HG03045 (cell line): ENCODE measurements at regions not wholly inside any gene's neighbourhood (a gene's known extent, or its start where the extent isn't known, plus 50 kb on each side); places are given as distances from the start of the nearest gene placed in this dataset.

ENCODE experiments used
- ATAC-seq: cut with Tn5 transposase; IDR thresholded peaks from one replicate; pipeline ENCODE4 v1.9.1; 2021; ENCODE audit warnings: mild to moderate bottlenecking, moderate library complexity; ENCODE audit not compliant: unreplicated experiment

DNA sequence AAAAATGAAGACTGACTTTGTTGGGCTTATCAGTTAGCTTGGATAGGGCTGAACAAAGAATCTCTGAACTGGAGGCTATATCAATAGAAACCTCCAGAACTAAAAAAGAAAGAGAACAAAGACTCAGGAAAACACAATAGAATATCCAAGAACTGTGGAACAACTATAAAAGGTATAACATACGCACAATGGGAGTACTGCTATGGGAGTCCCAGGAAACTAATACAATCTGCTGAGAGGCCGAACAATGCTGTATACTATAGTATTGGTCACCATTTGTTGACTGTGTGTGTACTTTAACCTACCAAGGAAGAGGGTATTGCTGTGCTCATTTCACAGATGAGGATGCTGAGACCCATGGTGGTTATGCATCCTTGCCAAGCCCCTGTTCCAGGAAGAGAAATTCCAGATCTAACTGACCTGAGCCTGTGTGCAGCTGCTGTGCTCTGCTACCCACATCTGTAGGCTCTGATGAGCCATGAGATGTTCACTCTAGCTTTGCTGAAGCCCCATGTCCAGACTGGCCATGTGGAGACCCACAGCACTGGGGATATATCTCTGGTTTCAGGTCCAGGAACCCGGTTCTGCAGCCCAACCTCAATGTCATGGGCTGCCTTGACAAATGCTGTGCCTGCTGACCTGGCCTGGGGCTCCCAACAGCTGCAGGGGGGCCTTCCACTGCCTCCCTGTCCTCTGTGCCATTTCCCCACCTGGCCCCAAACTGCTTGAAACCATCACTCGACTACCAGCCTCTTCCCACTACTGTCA is 254.3 kb upstream of the TNRC6C start:
- no peak for ATAC-seq

DNA sequence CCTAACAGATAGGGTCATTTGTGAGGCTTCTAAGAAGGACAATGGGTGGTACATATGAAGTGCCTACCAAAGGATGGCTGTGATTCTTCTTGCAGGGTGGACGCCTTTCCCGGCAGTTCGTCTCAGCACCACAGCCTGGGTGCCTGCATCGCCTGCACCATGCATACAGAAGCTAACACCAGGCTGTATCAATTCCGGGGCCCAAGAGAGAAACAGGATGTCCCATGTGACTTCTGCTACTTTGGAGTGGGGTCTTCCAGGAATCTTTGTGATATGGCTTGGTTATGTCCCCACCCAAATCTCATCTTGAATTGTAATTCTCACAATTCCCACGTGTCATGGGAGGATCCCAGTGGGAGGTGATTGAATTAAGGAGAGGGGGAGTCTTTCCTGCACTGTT is 251.6 kb upstream of the TNRC6C start:
- no peak for ATAC-seq

DNA sequence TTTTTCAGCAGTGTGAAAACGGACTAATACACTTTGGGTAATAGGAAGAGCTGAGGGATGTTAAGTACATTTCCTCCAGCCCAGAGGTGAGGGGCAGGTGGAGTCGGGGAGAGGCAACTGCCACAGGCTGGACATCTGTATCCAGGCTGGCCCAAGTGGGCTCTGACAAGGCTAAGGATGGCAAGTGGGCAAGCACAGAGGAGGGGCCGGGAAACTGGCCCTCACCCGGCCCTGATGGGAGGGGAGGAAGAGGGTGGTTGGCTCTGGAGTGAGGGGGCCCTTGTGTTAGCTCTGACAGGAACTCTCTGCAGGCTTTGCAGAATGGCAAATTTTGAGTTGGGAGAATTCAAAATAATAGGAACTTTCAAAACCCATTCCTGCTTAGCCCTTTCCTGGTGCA is 251.0 kb upstream of the TNRC6C start:
- ATAC-seq, result no peak

DNA sequence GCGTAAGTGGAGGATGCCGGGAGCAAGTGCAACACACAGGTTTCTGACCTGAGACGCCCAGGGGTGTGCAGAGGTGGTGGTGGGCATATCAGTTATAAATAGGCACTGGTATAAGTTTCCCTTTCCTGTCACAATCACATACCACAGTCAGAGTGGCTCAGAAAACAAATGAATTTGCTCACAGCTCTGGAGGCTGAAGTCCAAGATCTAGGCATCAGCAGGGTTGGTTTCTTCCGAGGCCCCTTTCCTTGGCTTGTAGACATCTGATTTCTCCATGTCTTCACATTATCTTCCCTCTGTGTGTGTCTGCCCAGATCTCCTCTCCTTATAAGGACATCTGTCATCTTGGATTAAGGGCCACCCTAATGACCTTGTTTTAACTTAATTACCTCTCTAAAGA is 250.5 kb upstream of the TNRC6C start:
- no peak for ATAC-seq

DNA sequence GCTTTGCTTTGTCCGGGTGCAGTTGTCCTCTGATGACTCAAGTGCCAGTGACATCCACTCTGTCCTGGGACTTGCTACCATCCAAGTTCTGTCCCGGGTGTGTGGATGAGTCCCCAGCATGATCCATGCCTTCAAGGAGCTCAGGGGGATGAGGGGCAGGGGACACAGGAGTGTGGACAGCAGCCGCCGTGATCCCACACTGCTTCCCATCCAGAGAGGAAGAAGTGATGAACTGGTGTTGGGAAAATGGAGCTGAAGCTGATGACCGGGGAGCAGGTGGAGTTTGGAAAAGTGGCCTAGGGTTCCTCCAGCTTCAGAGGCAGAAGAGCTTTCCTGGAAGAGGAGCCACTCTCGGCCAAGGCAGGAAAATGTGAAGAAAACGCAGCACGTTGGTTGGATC is 249.6 kb upstream of the TNRC6C start:
- ATAC-seq, result no peak

DNA sequence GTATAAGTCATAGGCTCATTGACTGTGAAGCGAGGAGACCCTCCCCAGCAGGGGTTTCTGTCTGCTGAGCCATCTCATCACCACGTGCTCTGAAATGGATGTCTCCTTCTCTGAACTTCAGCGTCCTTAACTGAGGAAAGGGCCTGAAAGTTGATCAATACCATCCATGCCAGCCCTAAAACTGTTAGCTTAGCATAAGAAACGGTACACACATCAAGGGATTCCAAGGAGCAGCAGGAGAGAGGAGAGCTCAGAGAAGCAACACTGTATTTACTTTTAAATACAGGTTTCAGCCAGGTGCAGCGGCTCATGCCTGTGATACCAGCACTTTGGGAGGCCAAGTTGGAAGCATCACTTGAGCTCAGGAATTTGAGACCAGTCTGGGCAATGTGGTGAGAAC is 248.9 kb upstream of the TNRC6C start:
- no peak for ATAC-seq

DNA sequence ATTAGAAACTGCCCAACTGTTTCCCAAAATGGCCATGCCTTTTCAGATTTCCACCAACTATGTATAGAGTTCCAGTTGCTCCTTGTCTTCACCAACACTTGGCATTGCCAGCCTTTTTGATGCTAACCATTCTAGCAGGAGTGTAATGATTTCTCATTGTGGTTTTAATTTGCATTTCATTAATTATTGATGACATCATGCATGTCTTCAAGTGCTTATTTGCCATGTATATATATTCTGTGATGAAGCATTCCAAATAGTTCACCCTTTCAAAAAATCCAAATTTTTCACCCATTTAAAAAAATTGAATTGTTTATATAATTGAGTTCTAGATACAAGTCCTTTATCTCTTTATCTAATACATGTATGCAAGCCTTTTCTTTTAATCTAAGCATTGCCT is 245.9 kb upstream of the TNRC6C start:
- no peak for ATAC-seq

DNA sequence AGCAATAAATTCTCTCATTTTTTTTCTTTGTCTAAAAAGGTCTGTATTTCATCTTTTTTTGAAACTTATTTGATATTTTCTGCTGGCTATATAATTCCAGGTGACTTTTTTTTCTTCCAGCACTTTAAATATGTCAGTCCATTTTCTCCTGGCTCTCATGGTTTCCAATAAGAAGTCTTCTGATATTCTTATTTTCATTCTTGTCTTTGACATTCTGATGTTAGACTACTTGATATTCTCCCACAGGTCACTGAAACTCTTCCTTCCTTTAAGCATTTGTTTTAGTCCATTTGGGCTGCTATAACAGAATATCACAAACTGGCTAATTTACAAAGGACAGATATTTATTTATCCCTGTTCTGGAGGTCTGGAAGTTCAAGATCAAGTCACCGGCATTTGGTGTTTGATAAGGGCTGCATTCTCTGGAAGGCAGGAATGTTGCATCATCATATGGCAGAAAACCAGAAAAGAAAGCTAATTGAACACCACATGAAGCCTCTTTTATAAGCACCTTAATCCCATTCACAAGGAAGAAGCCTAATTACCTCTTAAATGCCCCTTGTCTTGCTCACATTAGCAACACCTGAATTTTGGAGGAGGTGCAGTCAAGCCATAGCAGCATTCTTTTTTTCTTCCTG is 242.1 kb upstream of the TNRC6C start:
- ATAC-seq, result no peak

DNA sequence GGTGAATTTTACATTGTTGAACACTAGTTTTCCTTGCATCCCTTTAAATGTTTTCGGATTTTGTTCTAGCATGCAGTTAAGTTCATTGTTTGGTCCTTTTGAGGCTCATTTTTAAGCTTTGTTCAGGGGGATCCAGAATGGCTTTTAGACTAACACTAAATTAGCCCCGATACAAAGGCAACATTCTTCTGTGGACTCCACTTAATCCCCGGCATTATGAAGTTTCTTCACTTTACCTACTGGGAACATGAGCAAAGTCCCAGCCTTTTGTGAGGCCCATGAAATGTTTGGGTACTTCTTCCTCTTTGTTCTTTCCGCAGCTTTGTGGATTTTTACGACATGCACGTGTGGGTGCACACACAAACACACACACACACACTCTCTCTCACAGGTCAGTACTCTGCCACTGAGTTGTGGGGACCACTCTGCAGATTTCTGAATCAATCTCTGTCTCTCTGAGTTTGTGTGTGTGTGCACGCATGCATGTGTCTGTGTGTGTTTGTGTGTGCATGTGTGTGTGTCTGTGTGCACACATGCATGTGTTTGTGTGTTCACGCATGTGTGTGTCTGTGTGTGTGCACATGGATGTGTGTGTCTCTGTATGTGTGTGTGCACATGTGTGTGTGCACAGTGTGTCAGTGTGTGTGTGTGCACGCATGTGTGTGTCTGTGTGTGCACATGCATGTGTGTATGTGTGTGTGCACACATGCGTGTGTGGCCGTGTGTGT is 240.4 kb upstream of the TNRC6C start:
- ATAC-seq, result no peak

DNA sequence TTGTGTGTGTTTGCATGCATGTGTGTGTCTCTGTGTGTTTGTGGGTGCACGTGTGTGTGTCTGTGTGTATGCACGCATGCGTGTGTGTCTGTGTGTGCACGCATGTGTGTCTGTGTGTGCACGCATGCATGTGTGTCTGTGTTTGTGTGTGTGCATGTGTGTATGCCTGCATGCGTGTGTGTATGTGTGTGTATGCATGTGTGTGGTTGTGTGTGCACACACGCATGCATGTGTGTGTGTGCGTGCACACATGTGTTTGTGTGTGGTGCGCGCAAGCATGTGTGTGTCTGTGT is 239.9 kb upstream of the TNRC6C start:
- ATAC-seq, result no peak

DNA sequence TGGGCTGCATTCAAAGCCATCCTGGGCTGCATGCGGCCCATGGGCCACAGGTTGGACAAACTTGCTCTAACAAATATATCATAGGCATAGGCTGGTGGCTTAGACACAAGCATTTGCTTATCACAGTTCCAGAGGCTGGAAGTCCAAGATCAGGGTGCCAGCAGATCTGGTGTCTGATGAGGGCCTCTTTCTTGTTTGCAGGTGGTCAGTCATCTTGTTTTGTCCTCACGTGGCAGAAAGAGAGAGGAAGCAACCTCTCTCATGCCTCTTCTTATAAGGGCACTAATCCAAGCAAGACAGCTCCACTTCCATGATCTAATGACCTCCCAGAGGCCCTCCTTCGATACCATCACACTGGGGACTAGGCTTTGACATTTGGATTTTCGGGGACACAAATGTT is 238.7 kb upstream of the TNRC6C start:
- ATAC-seq, result no peak

DNA sequence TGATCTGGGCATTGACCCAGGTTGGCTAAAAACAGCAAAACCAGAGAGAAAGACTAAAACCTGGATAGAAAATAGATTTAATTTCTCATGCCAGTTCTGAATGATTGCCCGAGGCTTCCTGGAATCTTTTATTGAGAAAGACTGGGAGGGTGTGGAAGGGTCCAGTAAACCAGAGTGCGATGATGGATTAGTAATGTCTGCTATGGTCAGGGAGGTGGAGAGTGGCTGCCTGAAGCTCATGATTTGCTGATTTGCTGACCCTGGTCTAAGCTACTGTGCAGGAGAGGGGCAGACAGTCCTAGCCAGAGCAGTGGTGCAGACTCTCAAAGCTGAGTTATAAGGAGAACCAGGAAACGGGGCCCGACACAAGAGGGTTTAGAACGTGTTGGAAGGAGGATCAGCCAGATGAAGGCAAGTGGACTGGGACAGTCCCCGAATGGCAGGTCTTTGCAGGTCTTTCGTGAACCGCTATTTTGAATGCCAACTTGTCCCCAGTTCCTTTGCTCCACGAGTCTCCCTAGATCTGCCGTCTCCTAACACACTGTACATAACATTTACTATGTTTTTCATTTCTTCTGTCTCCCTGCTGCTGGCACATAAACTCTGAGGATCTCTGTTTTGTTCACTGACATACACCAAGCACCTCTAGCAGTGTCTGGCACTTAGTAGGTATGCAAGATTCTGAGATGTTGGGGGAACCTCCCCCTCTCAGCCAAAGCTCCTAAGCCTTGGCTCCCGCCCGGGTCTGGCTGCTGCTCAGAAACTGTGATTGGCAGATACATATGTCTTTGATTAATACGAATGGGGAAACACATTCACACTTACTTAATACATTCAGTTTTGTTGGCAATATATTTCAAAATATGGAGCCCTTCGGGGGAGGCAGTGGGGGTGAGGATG is 237.3 kb upstream of the TNRC6C start:
- no peak for ATAC-seq

DNA sequence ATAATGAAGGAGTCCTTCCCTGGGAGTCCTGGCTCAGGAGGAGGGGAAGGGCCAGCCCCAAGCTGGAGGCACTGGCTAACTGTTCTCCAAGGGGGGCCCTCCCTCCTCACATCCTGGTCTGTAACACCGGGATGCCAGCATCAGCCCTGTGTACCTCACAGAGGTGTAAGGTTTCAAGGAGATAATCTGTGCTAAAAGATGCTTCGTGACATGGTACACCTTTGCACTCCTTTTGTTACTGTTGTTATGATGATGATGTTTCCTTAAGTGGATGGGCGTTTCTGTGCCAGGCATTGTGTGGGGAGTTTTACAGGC is 236.7 kb upstream of the TNRC6C start:
- no peak for ATAC-seq

DNA sequence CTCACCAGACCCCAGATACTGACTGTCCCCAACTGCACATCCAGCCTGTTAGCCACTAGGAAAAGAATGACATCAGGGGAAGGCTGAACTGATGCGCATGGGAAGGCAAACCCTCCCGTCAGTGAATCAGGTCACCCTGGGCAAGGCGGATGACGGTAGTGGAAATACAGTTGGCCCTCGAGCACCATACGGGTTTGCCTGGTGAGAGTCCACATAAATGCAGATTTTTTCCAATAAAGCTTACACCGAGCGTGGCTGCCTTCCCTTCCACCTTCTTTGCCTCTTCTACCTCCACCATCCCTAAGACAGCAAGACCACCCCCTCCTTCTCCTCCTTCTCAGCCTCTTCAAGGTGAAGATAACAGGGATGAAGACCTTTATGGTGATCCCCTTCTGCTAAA is 236.1 kb upstream of the TNRC6C start:
- no peak for ATAC-seq

DNA sequence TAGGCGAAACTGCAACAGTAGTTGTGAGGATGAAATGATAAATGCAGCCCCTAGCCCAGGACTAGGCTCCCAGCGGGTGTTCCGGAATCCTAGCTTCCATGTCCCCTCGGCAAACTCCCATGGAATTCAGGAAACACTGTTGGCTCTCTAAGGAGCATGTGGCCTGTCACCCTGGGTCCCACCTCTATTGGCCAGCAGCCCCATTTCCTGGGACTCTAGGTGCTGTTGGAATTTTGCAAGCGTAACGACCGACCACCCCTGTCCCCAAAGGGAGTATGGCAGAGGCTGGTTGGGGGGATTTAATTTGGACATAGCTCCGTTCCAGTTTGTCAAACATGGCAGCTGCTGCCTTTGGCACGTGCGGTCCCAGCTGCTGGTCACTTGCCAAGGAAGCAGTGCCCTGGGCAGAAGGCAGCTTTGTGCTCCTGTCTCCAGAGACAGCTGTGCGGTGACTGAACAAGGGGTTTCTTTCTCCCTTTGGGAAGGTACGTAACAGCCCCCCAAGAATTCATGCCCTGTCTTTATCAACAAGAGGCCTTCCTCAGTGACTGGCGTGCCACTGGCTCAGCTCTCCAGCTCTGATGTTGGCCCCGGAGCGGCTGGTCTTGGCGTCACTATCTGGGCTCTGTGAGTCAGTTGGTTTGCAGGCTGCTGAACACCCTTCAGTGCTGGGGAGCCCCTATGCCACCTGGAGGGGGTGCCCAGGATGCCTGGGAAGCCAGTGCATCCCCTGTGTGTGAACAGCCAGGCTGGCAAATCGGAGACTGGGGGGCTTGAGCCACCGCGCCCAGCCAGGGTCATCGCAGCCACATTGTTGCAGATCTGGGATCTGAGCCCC is 235.2 kb upstream of the TNRC6C start:
- ATAC-seq, result no peak

DNA sequence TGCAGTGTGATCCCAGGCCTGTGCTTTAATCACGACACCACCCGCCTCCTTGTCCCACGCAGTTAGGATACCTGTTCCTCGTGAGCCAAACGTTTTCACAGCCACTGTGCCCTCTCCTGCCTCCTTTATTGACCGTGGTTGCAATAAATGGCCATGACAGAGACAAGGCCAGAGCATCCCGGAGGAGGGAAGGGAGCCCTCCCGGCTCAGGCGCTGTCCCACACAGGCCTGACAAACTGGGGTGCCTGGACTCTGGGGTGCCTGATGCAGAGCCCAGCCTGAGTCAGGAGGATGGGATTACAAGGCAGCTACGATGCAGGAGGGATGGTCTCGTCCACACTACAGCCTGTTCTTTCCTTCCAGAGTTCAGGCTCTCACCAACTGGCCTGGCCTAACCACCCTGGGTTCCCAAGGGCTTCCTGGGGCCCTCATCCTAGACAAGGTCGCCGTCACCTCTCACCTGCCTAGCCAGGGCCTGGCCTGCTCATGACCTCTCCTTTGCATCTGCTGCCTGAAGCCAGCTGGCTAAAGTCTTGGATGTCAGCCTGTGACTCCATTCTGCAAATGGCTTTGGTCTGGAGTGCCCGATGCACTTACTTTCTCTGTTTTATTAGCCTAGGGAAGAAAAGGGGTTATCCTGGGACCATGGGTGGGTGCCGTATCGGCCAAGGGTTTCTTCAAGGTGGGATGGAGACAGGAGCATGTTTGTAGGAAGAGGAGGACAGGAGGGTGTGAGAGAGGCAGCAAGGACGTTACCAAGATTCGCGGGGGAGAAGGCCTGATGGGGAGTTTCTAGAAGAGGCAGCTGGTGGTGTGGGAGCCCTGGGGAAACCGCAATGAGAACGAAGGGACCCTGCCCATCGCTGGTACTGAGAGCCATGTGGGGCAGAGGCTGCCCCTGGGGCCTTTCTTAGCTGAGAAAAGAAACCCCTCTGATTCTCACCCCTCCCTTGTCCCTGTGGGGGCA is 234.3 kb upstream of the TNRC6C start:
- ATAC-seq, result no peak

DNA sequence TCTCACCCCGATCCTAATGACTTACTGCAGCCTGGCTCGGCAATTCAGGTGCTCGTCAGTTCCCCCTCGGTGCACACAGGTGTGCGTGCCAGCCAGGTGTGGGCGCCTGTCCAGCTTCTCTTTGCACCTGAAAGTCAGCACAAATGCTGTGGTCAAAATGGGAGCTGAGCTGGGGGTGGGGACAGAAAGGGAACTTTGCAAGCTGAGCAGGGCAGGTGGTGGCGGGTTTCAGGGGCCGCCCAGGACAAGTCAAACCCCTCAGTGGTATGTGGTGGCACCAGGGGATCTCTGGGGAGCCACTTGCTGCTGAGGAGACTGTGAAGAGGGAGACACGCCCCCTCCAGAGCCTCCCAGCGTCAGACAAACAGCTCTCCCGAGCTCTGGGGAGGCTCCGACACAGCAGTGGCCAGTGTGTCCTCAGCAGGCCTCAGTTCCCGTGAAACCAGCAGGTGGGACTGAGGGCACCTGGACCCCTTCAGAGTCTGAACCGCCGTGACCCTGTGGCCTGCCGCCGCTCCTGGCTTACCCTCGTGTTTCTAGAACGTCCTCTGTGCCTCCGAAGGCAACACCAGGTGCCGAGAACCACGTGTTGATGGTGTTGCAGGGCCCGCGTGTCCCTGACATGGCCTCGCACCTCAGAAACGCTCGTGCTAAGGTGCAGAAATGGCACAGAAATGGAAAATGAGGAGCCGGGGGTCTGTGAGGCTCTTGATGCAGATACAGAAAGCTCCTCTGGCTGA is 233.5 kb upstream of the TNRC6C start:
- no peak for ATAC-seq

DNA sequence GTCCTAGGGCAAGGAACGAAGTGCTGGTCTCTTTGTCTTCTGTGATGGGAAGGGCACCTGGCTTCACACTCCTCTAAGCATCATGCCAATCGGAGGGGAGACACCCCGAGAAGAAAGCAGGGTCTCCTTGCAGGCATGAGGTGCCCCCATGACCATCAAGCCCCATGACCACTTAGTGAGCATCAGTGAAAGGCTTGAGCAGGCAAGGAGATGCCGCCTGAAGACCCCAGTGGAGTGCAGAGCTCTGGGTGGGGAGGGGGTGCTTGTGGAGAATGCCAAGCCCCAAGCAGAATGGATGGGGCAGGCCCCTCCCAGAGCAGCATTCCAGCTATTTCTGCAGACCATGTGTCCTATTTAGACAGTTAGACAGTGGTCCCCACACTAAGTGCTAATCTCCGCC is 232.7 kb upstream of the TNRC6C start:
- no peak for ATAC-seq

DNA sequence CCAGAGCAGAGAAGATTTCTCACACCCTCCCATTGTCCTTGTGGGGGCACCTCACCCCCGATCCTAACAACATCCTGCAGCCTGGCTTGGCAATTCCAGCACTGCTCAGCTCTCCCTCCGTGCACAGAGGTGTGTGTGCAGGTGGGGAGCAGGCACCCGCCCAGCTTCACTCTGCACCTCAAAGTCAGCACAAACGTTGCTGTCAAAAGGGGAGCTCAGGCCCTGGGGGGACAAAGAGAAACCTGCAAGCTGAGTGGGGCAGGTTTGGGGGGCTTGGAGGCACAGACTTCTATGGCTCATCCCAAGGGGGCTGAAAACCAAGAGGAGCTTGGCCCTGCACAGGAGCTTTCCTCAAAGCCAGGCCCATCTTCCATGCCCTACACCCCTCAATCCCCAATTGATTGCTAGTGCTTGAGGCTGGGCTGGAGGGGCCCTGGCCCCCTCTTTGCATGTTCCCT is 231.9 kb upstream of the TNRC6C start:
- no peak for ATAC-seq
